ACC112 (cell line): ENCODE measurements at regions not wholly inside any gene's neighbourhood (a gene's known extent, or its start where the extent isn't known, plus 50 kb on each side); places are given as distances from the start of the nearest gene placed in this dataset.

Experiments
- H2AFZ ChIP-seq: fragments of 200-600 bp; sonication (generic); one replicate; pipeline ENCODE4 v1.6.0; 2017; ENCODE audit warnings: antibody characterized with exemption, low read length; ENCODE audit not compliant: unreplicated experiment
- H3K27ac ChIP-seq: fragments of 200-600 bp; sonication (generic); 2 replicates; pipeline ENCODE4 v1.5.1; 2014; ENCODE audit warnings: low read depth, mild to moderate bottlenecking, antibody characterized with exemption, low read length, moderate library complexity
- H3K27me3 ChIP-seq: fragments of 200-600 bp; sonication (generic); 2 replicates; pipeline ENCODE4 v1.6.1; 2014; ENCODE audit warnings: mild to moderate bottlenecking, antibody characterized with exemption, low read length, moderate library complexity, mixed read lengths; ENCODE audit not compliant: insufficient read depth
- H3K36me3 ChIP-seq: fragments of 200-600 bp; sonication (generic); 2 replicates; pipeline ENCODE4 v1.6.1; 2016; ENCODE audit warnings: mild to moderate bottlenecking, antibody characterized with exemption, low read length, moderate library complexity, mixed read lengths; ENCODE audit not compliant: insufficient read depth
- H3K4me1 ChIP-seq: fragments of 200-600 bp; sonication (generic); one replicate; pipeline ENCODE4 v1.6.1; 2016; ENCODE audit warnings: low read length, mixed read lengths; ENCODE audit not compliant: insufficient read depth, unreplicated experiment, control insufficient read depth
- H3K4me3 ChIP-seq: fragments of 200-600 bp; sonication (generic); 2 replicates; pipeline ENCODE4 v1.5.1; 2014; ENCODE audit warnings: mild to moderate bottlenecking, low read depth, low read length
- H3K79me2 ChIP-seq: fragments of 200-600 bp; sonication (generic); one replicate; pipeline ENCODE4 v1.6.0; 2016; ENCODE audit warnings: low read length; ENCODE audit not compliant: control insufficient read depth, unreplicated experiment, insufficient read depth

GRCh38 chr1:14479865-14480264 is 118.6 kb upstream of the KAZN start:
- Histone ChIP-seq H3K4me1 (no peaks in the 10 kb centered on the region), H2AFZ (no peak overlapping the region), H3K4me3 (no peak overlapping the region), H3K27ac (no peak overlapping the region), H3K79me2 (no peaks in the 10 kb centered on the region), H3K27me3 (no peaks in the 10 kb centered on the region), H3K36me3 (no peaks in the 10 kb centered on the region)

GRCh38 chr1:14482784-14483450 is 115.6 kb upstream of the KAZN start:
- Histone ChIP-seq H3K27ac (no peak overlapping the region), H3K4me3 (no peak overlapping the region), H2AFZ (no peak overlapping the region), H3K79me2 (no peaks in the 10 kb centered on the region), H3K4me1 (peaks cover 22% of the 10 kb centered on the region), H3K27me3 (no peaks in the 10 kb centered on the region), H3K36me3 (no peaks in the 10 kb centered on the region)

GRCh38 chr1:14485285-14485684 is 113.2 kb upstream of the KAZN start:
- H3K4me1 ChIP-seq: peaks cover 23% of the 10 kb centered on the region
- no peak overlapping the region for H3K27ac ChIP-seq
- no peaks in the 10 kb centered on the region for H3K27me3 ChIP-seq

GRCh38 chr1:14486401-14487201 is 111.9 kb upstream of the KAZN start:
- Histone ChIP-seq H3K27me3 (no peaks in the 10 kb centered on the region), H2AFZ (peak overlapping the region; percentile 89), H3K4me1 (peaks cover 23% of the 10 kb centered on the region), H3K36me3 (no peaks in the 10 kb centered on the region), H3K79me2 (no peaks in the 10 kb centered on the region), H3K27ac (peak overlapping the region; percentile 81), H3K4me3 (peak overlapping the region; percentile 27; the same call in 1 of the 2 replicates)

More at GRCh38 chr1:14485285-14485684, 113.2 kb upstream of the KAZN start:
- H2AFZ ChIP-seq: no peak overlapping the region
- no peaks in the 10 kb centered on the region for H3K36me3 ChIP-seq
- H3K79me2 ChIP-seq: no peaks in the 10 kb centered on the region
- H3K4me3 ChIP-seq: no peak overlapping the region

- Histone ChIP-seq H3K4me3 (no peak overlapping the region), H3K27ac (no peak overlapping the region), H3K79me2 (no peaks in the 10 kb centered on the region), H3K36me3 (no peaks in the 10 kb centered on the region), H2AFZ (no peak overlapping the region), H3K27me3 (no peaks in the 10 kb centered on the region), H3K4me1 (peaks cover 23% of the 10 kb centered on the region)
Measured at GRCh38 chr1:14487671-14488070, 110.8 kb upstream of the KAZN start.

- Histone ChIP-seq H3K79me2 (no peaks in the 10 kb centered on the region), H3K4me3 (no peak overlapping the region), H2AFZ (no peak overlapping the region), H3K27ac (no peak overlapping the region), H3K27me3 (no peaks in the 10 kb centered on the region), H3K36me3 (no peaks in the 10 kb centered on the region), H3K4me1 (no peaks in the 10 kb centered on the region)
Measured at GRCh38 chr1:14494911-14495310, 103.6 kb upstream of the KAZN start.

- Histone ChIP-seq H3K79me2 (no peaks in the 10 kb centered on the region), H3K27me3 (no peaks in the 10 kb centered on the region), H3K4me1 (no peaks in the 10 kb centered on the region), H3K36me3 (no peaks in the 10 kb centered on the region), H3K27ac (no peak overlapping the region), H3K4me3 (no peak overlapping the region), H2AFZ (no peak overlapping the region)
Measured at GRCh38 chr1:14495381-14495780, 103.1 kb upstream of the KAZN start.

GRCh38 chr1:14495996-14496395 is 102.5 kb upstream of the KAZN start:
- Histone ChIP-seq H3K79me2 (no peaks in the 10 kb centered on the region), H3K4me1 (no peaks in the 10 kb centered on the region), H3K27me3 (no peaks in the 10 kb centered on the region), H3K4me3 (no peak overlapping the region), H2AFZ (no peak overlapping the region), H3K27ac (no peak overlapping the region), H3K36me3 (no peaks in the 10 kb centered on the region)

- H3K27ac ChIP-seq: no peak overlapping the region
- no peaks in the 10 kb centered on the region for H3K36me3 ChIP-seq
- no peak overlapping the region for H3K4me3 ChIP-seq
Measured at GRCh38 chr1:14498839-14499238, 99.6 kb upstream of the KAZN start.

GRCh38 chr1:14499312-14500040 is 99.0 kb upstream of the KAZN start:
- Histone ChIP-seq H3K4me1 (no peaks in the 10 kb centered on the region), H3K4me3 (no peak overlapping the region), H3K36me3 (no peaks in the 10 kb centered on the region), H3K27me3 (no peaks in the 10 kb centered on the region), H2AFZ (no peak overlapping the region), H3K27ac (no peak overlapping the region), H3K79me2 (no peaks in the 10 kb centered on the region)

More at GRCh38 chr1:14498839-14499238, 99.6 kb upstream of the KAZN start:
- Histone ChIP-seq H3K4me1 (no peaks in the 10 kb centered on the region), H3K27me3 (no peaks in the 10 kb centered on the region), H2AFZ (no peak overlapping the region), H3K79me2 (no peaks in the 10 kb centered on the region)
